ENCODE measurements at regions not wholly inside any gene's neighbourhood (a gene's known extent, or its start where the extent isn't known, plus 50 kb on each side); places are given as distances from the start of the nearest gene placed in this dataset.

GRCh38 chr5:44679214-44679613 lies 129.5 kb upstream of the MRPS30 start:
- no peaks in the 10 kb centered on the region for H3K4me1 ChIP-seq (ENCODE audit: insufficient read depth, low read length)
- H3K9me3 ChIP-seq (ENCODE audit: low read length), result peaks cover 20% of the 10 kb centered on the region
- intact Hi-C loops (cut with micrococcal nuclease; ENCODE audit: unreplicated experiment), result no loop called here
- POLR2A ChIA-PET, result no interaction called here
- BruUV-seq (replicated peaks), result no TSS peak
- H3K9ac ChIP-seq (ENCODE audit: insufficient read depth, low read depth, low read length), result no peak overlapping the region
- H4K20me1 ChIP-seq (ENCODE audit: insufficient read depth, low read length), result no peaks in the 10 kb centered on the region
- H3K4me3 ChIP-seq (replicated peaks in 1 of 3; ENCODE audit: insufficient read depth in 1 of 3, low read depth in 2 of 3, low read length in 3 of 3), result no peak overlapping the region
- no peaks in the 10 kb centered on the region for H3K27me3 ChIP-seq (ENCODE audit: control insufficient read depth in 1 of 2, insufficient read depth in 2 of 2, low read length in 2 of 2)
- DNase-seq (ENCODE audit: low spot score), result no peak
- CTCF ChIA-PET (ENCODE audit: low intra/inter-chr PET ratio, low total read pairs), result no interaction called here
- no peak for ATAC-seq
- no peak overlapping the region for H3K4me2 ChIP-seq (ENCODE audit: low read depth, low read length)
- no peak overlapping the region for H2AFZ ChIP-seq (ENCODE audit: low read length)
- H3K79me2 ChIP-seq (ENCODE audit: insufficient read depth, low read length), result no peaks in the 10 kb centered on the region
- TF ChIP-seq SRSF4 (IDR thresholded peaks at IDR 0.05; ENCODE audit: low read depth, low read length, poor library complexity, severe bottlenecking), result no peak
- no peak for TF ChIP-seq ZXDC (CRISPR knock-in tag; IDR thresholded peaks at IDR 0.05)
- no peak for TF ChIP-seq REL (CRISPR knock-in tag; conservative IDR thresholded peaks at IDR 0.05)
- no peak for TF ChIP-seq NCOA2 (CRISPR knock-in tag; IDR thresholded peaks at IDR 0.05)
- TF ChIP-seq HNRNPLL (IDR thresholded peaks at IDR 0.05; ENCODE audit: low read depth, low read length, poor library complexity, severe bottlenecking), result no peak
- TF ChIP-seq BRD4 (CRISPR knock-in tag; IDR thresholded peaks at IDR 0.05), result no peak
- no peak for TF ChIP-seq PHF20 (CRISPR knock-in tag; IDR thresholded peaks at IDR 0.05)
- no peak for TF ChIP-seq ISL2 (CRISPR knock-in tag; IDR thresholded peaks at IDR 0.05)
- TF ChIP-seq ZNF34 (CRISPR knock-in tag; IDR thresholded peaks at IDR 0.05; ENCODE audit: borderline replicate concordance), result no peak
- no peak for TF ChIP-seq ZNF75D (CRISPR knock-in tag; IDR thresholded peaks at IDR 0.05; ENCODE audit: borderline replicate concordance)
- TF ChIP-seq, protein P1, sequence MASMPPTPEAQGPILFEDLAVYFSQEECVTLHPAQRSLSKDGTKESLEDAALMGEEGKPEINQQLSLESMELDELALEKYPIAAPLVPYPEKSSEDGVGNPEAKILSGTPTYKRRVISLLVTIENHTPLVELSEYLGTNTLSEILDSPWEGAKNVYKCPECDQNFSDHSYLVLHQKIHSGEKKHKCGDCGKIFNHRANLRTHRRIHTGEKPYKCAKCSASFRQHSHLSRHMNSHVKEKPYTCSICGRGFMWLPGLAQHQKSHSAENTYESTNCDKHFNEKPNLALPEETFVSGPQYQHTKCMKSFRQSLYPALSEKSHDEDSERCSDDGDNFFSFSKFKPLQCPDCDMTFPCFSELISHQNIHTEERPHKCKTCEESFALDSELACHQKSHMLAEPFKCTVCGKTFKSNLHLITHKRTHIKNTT (CRISPR knock-in tag; IDR thresholded peaks at IDR 0.05), result no peak
- TF ChIP-seq LCORL (IDR thresholded peaks at IDR 0.05), result no peak
- no peak for TF ChIP-seq LCORL (CRISPR knock-in tag; IDR thresholded peaks at IDR 0.05)
- in situ Hi-C loops (cut with HindIII; ENCODE audit: extremely low pct_ligation_motif_present, low pct_unique_long_range_greater_than_20kb), result no loop called here
- H3K36me3 ChIP-seq (replicated peaks in 1 of 2; ENCODE audit: control insufficient read depth in 1 of 2, insufficient read depth in 2 of 2, low read length in 2 of 2), result no peaks in the 10 kb centered on the region
- no peak overlapping the region for H3K27ac ChIP-seq (ENCODE audit: extremely low read length, insufficient read depth, low read length)
- no peak for FAIRE-seq

Data from HepG2 (cell line).